GM04504 (cell line): ENCODE measurements at regions not wholly inside any gene's neighbourhood (a gene's known extent, or its start where the extent isn't known, plus 50 kb on each side); places are given as distances from the start of the nearest gene placed in this dataset.
"Not testable (repeated sequence)": the region's sequence is repeated elsewhere in the genome, so short reads cannot be mapped to it uniquely, and the experiment has no call there.

Source experiments
- DNase-seq: peaks from one replicate; pipeline ENCODE4 v3.0.0-alpha.2; 2012; ENCODE audit warnings: low read depth

DNA sequence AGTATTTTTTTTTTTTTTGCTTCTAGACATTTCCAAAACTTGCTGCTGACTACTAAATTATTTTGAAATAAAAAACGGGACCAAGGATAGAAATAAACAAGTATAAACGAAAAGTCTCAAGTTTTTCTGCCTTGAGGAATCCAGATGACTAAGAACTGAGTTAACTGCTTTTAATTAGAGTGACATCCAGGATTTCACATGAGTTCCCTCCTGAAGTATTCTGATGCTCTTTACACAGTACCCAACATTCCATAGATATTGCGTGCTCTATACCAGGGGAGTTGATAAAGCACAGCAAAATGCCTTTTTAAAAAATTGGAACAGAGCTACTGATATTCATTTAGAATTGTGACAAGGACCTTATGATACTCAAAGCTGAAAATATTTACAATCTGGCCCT lies 618.0 kb downstream of the CCDC85A start:
- DNase-seq: peak; percentile 48

DNA sequence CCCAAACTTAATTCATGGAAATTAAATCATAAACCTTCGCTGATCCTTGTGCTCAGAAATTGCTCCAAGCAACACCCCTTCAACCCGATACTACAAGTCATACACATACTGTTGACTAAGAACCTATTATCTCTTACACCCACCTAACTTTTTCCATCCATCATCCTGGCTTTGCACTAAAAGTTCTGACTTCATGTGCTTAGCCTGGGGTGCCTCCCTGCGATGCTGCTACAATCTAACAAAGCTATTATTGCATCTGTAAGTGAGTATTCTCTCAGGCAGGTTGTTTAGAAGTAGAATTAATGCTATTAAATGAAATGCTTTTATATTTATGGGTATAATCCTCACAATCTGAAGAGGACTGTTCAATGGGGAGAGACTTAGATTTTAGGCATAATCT lies 619.8 kb downstream of the CCDC85A start:
- no peak for DNase-seq

DNA sequence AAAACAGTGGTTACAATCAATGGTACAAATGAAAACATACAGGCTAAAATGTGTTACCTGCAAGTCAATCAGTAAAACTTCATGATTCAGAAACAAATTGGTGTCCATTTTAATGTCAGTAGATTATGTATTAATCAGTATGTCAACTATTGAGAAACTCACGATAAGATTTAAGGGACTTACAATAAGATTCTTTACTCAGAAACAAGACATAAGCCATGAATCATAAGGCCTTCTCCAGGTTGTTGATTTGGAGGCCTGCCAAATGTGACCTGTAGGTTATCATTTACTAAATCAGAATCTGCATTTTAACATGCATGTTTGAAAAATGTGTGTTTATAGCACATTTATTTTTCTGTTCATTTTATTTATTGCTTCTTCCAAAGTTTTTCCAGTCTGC lies 623.1 kb downstream of the CCDC85A start:
- no peak for DNase-seq

DNA sequence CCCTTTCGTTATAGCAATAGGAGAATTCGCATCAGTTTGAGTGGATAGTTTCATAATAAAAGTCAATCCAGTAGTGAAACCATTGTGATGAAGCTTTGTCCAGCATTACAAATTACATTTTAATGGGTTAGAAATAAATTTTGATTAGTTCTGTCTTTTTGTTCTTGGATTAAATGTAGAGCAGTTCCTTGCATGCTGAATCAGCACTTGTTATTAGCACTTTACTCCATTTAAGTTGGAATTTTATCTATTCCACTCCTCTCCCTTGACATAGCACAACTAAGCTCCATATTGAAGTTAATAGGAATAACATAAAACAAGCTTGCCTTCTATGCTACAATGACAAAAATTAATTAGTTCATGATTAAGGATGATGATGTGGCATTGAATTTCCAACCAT lies 624.1 kb downstream of the CCDC85A start:
- DNase-seq: no peak

DNA sequence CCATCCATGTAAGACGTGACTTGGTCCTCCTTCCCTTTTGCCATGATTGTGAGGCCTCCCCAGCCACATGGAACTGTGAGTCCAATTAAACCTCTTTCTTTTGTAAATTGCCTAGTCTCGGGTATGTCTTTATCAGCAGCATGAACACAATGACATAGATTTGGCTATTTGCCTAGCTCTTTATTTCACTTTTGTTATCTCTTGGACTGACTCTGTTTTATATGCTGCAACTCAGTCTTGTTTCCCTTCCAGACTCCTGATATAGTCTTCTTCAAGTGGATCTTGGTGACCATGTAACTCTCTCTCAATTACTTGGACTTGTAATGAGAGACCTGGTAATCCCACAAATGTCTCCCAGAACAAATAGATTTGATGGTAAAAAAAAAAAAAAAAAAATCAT lies 627.6 kb downstream of the CCDC85A start:
- DNase-seq: no peak

DNA sequence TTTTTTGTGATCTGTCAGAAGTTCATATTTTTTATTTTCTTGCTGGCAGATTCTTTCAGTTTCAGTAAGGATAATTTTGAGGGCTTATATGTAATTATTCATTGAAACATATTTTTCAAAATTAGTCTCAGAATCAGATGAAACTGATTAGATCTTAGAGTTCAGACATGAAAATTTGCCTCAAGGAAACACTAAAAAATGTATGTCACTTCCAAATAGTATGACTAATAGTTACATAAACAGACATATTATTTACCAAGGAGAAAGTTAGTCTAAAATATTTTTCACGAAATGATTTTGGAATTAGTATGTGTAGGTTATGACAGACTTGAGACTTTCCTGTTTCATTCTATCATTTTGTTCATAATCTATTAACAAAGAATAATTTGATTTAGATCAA lies 628.6 kb downstream of the CCDC85A start:
- no peak for DNase-seq

DNA sequence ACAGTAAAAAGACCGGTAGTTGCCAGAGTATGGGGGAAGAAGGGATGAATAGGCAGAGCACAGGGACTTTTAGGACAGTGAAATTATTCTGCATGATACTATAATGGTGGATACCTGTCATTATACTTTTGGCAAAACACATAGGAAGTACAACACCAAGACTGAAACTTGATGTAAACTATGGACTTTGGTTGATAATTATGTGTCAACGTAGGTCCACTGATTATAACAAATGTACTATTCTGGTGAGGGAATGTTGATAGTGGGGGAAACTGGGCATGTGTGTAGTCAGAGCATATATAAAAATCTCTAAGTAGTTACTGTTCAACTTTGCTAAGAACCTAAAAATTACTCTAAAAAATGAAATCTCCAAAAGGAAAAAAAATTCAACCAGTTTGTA lies 629.7 kb downstream of the CCDC85A start:
- no peak for DNase-seq

DNA sequence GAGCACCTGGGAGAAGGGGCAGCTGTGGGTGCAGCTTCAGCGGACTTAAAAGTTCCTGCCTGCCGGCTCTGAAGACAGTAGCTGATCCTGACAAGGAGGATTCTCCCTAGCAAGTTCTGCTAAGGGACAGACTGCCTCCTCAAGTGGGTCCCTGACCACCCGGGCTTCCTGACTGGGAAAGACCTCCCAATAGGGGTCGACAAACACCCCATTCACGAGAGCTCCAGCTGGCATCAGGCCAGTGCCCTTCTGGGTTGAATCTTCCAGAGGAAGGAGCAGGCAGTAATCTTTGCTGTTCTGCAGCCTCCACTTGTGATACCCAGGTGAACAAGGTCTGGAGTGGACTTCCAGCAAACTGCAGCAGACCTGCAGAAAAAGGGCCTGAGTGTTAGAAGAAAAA lies 632.9 kb downstream of the CCDC85A start:
- DNase-seq: no peak

DNA sequence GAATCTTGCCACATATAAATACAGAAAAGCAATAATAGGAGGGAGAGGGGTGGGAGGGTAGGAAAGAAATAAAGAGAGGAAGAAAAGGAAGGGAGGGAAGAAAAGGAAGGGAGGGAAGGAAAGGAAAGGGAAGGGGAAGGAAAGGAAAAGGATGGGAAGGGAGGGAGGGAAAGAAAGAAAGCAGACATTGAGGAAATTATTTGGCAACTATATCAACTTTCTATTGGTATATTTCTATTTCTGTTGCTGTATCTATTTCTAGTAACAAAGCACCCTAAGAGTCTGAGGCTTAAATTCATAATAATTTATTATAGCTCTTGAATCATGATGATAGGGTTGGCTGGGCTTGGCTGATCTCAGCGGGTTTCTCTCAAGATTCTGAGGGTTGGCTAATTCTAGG lies 648.0 kb downstream of the CCDC85A start:
- no peak for DNase-seq

DNA sequence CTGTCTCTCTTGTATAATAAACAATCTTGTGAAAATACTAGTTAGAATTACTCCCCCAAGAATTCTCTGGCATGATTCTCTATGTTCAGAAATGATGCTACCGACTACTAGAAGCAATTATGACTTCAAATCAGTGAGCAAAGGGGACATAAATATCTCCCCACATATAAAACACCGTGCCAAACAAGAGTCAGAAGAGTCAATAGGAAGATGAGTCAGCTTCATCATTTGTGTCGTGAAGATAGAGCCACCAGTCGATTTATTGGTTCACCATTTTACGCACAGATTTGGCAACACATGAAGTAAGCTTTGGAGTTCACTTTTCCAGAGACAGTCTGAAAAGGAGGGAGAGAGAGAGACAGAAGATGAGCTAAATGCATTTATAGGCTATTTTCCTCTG lies 650.9 kb downstream of the CCDC85A start:
- DNase-seq: no peak

DNA sequence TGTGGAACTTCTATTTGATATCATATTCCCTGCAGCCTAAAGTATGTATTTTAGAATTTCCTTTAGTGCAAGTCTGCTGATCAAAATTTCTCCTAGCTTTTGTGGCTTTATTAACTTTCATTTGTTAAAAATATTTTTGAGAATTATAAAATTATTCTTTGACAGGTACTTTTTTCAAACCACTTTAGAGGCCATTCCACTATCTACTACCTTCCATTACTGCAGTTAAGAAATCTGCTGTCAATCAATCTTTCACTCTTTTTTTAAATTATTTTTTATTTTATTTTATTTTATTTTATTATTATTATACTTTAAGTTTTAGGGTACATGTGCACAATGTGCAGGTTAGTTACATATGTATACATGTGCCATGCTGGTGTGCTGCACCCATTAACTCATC lies 656.2 kb downstream of the CCDC85A start:
- not testable (repeated sequence) for DNase-seq

DNA sequence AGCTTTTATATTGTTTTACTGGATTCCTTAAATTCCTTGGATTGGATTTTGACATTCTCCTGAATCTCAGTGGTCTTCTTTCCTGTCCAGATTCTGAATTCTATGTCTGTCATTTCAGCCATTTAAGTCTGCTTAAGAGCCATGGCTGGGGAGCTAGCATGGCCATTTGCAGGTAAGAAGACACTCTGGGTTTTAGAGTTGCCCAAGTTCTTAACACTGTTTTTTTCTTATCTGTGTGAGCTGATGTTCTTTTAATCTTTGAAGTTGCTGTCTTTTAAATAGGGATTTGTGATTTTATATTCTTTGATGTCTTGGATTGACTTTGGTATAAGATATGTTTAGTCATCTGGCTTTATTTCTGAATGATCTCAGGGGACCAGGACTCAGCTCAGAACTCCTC lies 677.2 kb downstream of the CCDC85A start:
- DNase-seq: no peak

DNA sequence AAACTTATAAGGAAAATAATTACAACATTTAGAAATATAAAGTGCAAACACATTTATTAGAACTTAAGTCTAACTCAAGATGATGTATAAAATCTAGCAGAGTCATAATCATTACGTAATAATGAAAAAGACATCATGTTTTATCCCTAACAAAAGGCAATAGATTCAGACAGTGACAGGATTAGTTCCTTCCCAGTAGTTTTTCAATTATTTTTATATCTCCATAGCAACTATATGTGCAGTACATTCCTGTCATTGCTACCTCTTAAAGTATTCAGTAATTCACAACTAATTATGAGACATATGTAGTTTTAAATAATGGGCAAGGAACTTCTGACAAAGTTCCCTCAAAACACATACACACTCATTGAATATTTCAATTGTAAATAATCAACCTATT lies 687.9 kb downstream of the CCDC85A start:
- peak; percentile 4 for DNase-seq

DNA sequence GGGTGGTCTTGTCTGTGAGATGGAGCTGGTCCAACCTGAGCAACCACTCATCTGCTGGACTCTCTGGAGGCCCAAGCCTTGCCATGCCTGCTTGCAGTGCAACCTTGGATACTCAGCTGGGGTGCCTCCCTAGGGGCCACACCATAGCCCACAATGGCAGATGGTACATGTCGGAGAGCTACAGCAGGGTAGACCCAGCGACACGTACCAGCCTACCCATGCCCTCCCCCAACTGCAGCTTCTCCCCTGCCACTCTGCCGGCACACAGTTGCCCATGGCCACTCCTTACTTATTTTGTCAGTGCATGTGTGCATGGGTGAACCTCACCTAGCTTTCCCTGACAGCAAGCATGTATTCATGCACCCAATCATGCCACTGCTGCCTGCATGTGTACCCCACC lies 690.9 kb downstream of the CCDC85A start:
- no peak for DNase-seq

DNA sequence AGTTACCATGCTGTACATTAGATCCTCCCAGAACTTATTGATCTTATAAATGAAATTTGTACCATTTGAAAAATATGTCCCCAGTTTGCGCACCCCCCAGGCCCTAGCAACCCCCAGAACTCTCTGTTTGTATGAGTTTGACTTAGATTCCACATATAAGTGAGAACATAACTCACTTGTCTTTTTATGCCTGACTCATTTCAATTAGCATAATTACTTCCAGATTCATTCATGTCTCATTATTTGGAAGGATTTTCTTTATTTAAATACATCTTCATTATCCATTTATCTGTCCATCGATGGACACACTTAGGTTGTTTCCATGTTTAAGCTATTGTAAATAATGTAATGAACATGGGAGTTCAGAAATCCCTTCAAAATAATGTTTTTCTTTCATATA lies 705.9 kb downstream of the CCDC85A start:
- DNase-seq: peak; percentile 17

DNA sequence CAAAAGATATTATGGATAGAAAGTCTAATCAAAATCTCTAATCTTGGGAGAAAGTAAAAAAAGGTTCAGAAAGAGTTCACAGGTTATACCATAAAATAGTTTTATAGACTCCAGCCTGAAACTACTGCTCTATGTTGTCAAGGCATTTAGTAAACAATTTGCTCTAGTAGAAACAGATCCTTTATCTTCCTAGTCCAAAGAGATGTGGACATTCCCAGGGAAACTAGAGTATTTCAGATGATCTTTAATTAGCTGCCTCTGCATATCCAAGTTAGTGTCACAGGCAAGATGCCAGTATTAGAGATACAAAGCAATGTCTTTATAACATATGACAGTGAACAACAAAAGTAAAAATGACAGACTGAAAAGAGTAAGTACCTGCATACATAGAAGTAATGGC lies 708.6 kb downstream of the CCDC85A start:
- peak; percentile 47 for DNase-seq

DNA sequence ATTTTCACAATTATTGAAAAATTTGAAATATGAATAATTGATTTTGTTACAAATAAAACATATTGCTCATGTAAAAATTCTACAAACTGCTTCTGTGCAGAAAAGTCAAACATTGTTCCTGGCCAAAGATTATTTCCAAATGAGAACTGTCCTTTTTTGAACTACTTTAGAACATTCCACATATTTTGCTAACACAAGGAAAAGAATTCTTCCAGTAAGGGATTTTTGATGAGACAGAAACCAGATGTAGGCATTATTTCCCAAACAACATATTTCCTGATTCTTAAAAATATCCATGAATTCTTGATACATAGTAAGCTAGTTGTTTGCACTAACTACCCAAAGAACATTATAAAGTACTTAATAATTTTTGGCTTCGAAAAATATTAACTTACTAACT lies 715.2 kb downstream of the CCDC85A start:
- peak; percentile 21 for DNase-seq

DNA sequence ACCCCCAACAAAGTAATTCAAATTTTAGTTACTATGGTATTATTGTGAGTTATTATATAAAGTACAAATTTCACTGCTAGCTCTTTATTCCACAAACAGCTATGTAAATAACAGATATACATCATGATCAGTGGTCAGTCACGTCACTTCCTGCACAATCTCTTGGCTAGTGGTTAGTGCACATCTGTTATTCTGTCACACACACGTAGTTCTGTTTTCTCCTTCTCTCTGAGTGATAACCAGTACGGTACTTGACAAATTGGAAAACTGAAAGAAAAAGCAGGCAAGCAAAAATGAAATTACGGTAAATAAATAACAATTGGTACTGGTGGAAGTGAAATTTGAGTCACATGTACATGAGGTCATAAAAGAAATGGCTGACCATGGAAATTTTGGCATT lies 728.7 kb downstream of the CCDC85A start:
- DNase-seq: no peak

DNA sequence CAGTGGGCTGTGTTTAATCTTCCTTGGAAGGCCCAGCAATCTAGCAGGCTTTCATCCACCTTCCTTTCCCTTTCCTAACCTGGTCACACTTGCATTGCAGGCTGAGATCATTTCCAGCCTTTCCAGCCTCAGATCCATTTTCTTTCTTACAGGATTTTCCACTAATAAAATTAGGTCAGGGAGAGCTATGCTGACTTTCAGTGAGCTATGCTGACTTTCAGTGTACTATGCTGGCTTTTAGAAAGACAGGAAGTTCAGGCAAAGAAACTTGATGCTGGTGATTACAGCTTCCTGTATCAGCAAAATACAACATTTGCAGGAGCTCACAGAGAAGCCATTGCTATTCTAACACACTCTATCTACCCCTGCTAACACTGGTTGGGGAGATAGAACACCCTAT lies 735.0 kb downstream of the CCDC85A start:
- DNase-seq: no peak

DNA sequence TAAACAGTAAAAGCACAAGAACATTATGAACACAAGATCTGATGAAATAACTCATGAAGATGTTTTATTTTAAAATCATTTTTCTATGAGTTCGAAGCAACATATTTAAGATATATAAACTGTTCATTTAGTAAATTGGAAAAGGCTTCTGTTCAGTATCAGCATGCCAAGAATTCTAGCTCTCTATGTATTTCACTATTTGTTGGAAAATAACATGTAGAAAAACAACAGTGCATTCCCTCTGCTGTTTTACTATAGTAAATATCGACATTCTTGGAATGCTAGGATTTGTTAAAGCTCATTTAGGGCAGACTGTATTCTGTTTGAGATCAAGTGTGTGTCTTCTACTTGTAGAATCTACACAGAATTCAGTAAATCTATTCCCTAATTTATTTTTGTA lies 750.2 kb downstream of the CCDC85A start:
- no peak for DNase-seq

DNA sequence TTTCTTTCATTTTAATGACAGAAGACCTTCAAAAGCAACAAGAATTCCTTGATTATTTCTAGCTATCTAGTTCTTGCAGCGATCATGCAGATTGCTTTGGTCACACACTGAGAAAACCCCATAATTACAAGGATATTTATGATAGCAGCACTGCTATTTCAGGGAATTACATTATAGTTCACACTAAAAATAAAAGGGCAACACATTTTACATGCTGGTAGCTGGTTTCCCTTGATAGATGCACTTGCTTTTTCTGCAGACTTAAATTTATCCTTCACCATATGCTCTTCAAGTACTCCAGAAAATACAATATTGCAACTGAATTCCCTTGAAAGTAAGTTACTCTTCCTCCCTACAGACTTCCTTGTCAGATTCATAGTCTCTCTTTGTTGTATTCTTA lies 751.1 kb downstream of the CCDC85A start:
- DNase-seq: no peak

DNA sequence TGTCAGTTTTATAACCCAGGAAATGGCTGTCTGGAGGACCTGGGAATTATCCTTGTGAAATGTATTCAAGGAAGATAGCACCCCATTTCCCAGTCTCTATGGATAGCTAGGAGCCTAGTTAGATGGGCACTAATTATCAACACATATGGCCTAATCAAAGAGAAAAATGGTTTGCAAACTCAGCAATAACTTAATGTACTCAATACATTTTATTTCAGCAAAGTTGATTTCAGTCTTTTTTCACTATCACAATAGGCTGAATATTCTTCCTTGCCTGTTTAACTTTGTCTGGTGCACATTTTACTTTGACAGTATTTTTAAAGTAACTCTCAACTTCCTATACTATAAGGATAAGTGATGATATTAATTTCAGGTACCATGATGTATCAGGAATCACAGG lies 756.3 kb downstream of the CCDC85A start:
- DNase-seq: no peak

DNA sequence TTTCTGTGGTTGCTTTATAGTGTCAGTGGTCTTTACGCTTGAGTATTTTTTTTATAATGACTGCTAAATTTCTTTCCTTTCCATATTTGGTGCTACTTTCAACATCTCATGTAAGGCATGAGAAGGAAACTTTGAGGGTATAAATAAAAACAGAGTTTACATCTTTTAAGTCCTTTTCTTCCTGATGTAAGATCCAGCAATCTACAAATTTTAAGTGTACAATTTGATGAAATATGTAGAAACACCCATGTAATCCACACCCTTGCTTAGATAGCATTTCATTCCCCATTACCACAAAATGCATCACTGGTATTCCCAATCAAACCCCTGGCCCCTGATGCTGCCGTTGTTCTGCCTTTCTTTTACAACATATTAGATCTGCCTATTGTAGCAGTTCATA lies 769.1 kb downstream of the CCDC85A start:
- no peak for DNase-seq

DNA sequence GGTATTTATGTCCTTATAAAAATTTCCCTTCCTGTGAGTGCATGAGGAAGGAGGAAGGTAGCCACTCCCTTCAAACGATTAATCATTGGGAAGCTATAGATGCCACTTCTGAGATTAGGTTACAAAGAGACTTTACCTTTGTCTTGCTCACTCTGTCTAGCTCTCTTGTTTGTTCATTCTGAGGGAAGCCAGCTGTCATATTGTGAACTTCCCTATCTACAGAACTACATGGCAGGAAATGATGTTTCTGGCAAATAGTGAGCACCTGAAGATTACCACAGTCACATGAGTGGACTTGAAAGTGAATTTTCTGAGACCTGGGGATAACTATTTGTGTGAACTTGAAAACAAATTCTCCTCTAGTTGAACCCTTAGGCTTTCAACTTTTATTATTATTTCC lies 776.8 kb downstream of the CCDC85A start:
- DNase-seq: no peak

DNA sequence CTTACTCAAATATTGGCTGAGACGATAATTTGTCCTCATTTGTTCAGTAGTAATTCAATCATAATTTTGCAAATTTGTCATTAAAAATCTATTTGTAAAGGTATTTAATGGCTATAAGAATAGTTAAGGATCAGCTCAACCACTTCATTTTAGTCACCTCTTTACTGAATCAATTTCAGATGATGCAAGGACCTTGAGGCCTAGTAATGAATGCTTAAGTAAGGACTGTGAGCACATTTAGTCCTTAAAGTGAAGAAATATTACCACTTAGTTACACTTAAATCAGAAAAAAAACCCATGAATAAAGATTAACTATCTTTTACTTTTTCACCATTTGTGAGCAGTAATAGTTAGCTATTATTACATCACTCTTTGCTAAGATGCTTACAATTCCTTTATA lies 778.9 kb downstream of the CCDC85A start:
- DNase-seq: no peak
